GM21737 (cell line): ENCODE measurements at regions not wholly inside any gene's neighbourhood (a gene's known extent, or its start where the extent isn't known, plus 50 kb on each side); places are given as distances from the start of the nearest gene placed in this dataset.

Experiments
- ATAC-seq: cut with Tn5 transposase; IDR thresholded peaks from one replicate; pipeline ENCODE4 v1.9.1; 2021; ENCODE audit warnings: mild to moderate bottlenecking, moderate library complexity; ENCODE audit not compliant: unreplicated experiment

GRCh38 chr10:44476409-44477045 lies 91.6 kb upstream of the CXCL12 start:
- ATAC-seq = no peak

GRCh38 chr10:44477046-44477425 lies 92.1 kb upstream of the CXCL12 start:
- no peak for ATAC-seq

DNA sequence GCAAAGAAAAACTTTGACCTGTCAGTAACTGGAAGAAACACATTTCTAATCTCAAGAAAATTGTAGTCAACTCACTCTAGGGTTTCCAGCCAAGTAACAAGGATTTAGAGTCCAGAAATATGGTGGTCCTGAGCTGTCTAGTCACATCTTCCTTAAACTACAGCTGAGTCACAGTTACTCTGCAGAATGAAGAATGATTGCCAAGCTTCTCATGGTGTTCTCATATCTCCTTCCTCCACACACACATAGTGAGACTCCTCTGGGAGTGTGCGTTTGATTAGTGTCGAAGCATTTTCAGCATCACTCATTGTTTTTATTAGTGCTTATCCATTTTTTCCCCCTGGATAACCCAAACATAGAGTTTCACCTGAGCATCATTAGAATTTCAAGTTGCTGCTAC lies 93.1 kb upstream of the CXCL12 start:
- ATAC-seq = no peak

- no peak for ATAC-seq
Observed at GRCh38 chr10:44478876-44479705, 94.2 kb upstream of the CXCL12 start.

DNA sequence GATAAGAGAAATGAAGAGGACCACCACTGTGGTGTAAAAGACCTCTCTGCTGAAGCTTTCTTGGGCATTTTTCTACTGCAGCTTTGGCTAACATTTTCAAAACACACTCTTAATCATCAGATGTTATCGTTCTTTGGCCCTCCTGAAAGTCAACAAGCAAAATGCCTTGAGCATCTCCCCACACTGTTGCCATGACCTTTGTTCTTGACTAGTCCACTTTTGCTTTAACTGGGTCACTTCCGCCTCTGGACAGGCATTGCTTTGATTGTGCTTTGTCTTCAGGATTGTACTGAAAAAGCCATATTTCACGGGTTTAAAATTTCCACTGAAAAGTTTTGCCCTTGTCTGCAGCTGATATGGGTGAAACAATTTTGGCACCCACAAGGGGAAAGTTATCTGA lies 107.8 kb upstream of the CXCL12 start:
- ATAC-seq = no peak

DNA sequence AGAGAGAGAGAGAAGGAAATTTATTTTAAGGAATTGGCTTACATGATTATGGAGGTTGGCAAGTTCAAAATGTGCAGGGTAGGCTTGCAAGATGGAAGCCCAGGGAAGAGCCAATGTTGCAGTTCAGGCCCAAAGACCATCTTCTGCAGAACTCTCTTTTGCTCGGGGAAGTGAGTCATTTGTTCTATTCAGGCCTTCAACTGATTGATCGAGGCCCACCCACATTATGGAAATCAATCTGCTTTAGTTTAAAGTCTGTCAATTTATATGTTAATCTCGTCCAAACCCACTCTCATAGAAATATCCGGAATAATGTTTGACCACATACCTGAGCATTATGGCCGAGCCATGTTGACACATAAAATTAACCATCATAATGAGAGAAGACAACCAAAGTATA lies 113.3 kb upstream of the CXCL12 start:
- ATAC-seq = no peak

- ATAC-seq = no peak
Observed at GRCh38 chr10:44500451-44500850, 115.6 kb upstream of the CXCL12 start.

DNA sequence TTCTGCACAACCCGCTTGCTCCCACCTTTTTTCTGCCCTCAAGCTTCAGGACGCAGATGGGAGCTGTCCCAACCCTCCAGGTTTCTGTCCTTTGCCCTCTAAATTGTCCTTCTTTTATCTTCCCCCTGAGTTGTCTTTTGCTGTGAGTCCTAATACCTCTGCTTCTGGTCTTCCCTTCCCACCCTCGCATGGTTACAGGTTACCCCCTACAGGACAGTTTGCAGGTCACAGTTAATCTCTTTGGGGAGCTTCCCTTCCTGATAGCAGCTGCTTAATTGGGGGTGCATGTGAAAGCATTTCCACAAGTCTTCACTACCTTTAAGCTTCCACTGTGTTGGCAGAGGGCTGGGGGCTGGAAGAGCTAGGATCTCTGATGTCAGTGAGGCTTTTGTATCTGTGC lies 121.5 kb upstream of the CXCL12 start:
- ATAC-seq = no peak

DNA sequence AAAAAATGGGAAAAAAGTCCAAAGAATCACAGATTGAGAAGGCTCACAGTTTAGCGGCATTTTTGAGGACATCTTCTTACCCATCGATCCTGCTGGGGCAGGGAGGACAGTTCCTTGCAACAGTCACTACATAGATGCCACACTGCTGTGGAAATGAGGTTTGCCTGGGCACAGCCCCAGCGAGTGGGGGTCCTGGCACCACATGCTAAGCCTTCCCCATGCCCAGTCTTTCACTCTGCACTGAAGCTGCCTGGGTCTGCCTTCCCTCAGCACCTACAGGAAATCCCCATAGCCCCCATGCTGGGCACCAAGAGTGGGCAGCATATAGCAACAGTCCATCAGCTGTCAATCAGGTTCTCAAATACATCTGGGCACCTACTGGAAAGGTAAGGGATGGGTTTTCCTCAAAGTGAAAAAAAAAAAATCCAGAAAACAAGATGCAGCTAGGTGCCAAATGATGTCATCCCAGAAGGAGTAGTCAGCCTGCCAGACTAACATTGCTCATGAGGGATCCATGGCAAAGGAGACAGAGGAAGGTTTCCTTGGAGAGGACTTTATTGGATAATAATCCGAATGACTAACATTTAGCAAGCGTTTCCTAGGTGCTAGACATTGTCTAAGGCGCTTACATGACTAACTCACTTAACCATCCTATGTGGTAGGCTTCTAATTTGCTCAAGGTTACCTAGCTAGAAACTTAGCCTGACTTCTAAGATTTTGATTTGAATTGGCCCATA lies 125.7 kb upstream of the CXCL12 start:
- no peak for ATAC-seq

DNA sequence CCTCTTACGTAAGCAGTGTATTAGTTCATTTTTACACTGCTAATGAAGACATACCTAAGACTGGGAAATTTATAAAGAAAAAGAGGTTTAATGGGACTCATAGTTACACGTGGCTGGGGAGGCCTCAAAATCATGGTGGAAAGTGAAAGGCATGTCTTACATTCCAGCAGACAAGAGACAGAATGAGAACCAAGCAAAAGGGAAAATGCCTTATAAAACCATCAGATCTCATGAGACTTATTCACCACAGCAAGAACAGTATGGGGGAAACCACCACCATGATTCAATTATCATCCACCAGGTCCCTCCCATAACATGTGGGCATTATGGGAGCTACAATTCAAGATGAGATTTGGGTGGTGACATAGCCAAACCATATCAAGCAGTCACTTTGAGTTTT lies 126.3 kb upstream of the CXCL12 start:
- ATAC-seq = no peak

DNA sequence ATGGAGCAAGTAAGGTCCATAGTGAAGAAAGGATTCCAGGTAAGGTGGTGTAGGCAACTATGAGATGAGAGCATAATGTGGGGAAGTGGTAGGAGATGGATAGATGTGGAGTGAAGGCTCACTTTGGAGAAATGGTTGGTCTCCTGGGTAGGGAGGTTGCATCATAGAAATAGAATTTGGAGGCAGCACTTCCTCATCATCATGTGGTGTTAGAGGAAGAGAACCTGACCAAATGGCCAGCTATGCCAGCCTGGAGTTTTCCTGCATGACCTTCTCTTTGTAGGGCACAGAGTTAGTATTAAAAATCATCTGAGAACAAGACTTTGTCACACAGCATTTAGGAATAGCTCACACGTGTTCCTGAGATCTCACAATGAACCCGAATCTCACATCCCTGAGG lies 126.7 kb upstream of the CXCL12 start:
- ATAC-seq = no peak

DNA sequence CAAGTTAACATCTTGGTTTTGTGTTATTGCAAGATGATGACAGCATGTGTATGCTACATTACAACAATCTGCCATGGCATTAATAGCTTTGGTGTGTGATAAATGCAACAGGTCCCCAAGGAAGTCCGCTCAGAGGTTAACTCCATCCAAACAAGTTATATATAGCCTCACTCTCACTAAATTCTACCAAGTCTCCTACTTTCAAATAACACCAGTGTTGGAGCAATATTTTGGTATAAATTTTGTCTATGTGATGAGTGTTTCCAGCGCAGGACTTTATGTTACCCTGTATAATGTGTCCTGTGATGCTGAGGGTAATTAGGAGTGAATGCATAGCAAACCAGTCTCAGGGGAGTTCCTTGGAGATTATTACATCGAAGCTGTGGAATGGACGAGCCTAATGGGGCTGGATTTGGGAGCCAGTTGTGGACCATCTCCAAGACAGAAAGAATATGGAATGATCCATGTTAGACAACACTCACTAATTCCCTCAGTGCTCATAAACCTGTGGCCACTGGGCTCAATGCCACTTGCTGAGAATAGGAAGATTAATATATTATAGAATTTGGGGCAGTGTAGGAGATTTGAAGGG lies 127.6 kb upstream of the CXCL12 start:
- ATAC-seq = no peak

DNA sequence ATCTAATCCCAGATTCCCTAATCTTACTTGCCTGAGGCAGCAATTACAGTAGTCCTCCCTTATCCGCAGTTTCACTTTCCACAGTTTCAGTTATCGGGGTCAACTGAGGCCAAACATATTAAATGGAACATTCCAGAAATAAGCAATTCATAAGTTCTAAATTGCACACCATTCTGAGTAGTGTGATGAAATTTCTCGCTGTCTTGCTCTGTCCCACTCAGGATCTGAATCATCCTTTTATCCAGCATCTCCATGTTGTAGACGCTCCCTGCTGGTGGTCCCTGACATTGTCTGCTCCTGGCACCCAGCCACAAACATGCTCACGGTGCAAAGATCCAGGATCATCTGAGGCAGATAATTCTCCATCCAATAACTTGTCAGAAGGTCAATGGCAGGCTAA lies 128.7 kb upstream of the CXCL12 start:
- no peak for ATAC-seq

GRCh38 chr10:44516891-44517290 lies 132.0 kb upstream of the CXCL12 start:
- no peak for ATAC-seq

DNA sequence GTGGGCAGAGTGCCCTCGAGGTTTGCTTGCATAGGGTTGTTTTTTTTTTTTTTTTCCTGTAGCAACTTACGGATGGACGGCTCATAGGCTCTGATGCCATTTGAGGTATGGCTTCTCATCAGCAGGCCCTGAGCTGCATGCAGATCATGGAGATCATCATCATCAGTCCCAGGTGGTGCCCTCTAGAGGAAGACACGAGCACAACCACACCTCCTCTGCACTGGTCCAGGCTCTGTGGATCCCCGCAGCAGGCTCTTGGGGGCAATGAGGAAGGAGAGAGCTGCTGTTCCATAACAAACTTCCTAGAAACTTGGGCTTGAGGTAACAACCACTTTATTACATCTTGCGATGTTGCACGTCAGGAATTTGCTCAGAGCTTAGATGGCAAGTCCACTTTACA lies 132.7 kb upstream of the CXCL12 start:
- ATAC-seq = no peak

DNA sequence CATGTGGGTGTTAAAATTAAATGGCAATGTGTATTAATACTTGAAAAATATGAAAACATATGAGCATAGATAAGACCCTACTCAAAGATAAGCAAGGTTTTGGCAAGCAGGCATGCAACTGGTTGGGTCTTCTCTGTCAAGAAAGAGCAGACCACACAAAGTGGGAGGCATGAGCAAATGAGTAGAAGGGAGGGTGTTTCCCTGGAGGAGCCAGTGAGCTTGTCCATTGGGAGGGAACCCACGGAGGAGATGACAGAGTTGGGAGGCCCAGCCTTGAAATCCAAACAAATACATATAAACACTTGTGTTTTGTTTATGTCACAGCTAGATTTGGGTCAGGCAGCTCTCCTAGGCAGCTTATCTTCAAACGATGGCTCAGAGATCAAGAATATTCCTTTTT lies 134.5 kb upstream of the CXCL12 start:
- no peak for ATAC-seq

- ATAC-seq = no peak
Observed at GRCh38 chr10:44520651-44521050, 135.8 kb upstream of the CXCL12 start.

DNA sequence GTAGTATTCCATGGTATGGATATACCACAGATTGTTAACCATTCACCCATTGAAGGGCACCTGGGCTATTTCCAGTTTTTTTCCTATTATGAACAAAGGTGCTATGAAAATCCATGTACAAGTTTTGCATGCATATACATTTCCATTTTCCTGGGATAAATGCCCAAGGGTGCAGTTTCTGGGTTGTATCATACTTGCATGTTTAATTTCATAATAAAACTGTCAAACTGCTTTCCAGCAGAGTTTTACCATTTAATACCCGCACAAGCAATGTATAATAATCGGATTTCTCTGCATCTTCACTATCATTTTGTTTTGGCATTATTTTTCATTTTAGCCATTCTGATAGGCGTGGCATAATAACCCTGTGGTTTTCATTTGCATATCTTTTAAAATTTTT lies 154.3 kb upstream of the CXCL12 start:
- ATAC-seq = no peak

- ATAC-seq = no peak
Observed at GRCh38 chr10:44552726-44553125, 167.8 kb upstream of the CXCL12 start.

- ATAC-seq = no peak
Observed at GRCh38 chr10:44557596-44558191, 172.8 kb upstream of the CXCL12 start.

DNA sequence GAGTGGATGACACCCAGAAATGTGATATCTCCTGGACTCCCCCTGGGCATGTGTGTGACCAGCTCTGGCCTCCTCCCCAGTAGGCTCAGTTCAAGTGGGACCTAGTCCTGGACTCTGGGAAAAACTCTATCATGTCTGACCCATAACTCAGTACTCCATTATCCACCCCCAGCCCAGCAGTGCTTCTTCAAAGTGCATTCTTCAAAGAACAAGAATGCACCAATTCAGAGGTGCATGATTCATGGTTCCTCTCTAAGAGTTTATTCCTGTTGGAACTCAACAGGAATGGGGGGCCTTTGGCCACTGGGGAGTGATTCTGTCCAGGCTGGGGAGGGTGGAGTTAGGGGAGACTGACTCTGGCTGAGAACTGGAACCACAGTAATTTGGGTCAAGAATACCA lies 173.6 kb upstream of the CXCL12 start:
- ATAC-seq = no peak
